ENCODE measurements at regions not wholly inside any gene's neighbourhood (a gene's known extent, or its start where the extent isn't known, plus 50 kb on each side); places are given as distances from the start of the nearest gene placed in this dataset.

- DNase-seq, result no peak
- H3K4me3 ChIP-seq (ENCODE audit: low read depth, low read length), result no peak overlapping the region
- ChIA-PET CTCF (no interaction called here), POLR2A (no interaction called here)
- Mint-ChIP-seq H3K4me1 (ENCODE audit: low read depth, unreplicated experiment) (no peaks in the 10 kb centered on the region), H3K4me3 (ENCODE audit: unreplicated experiment) (no peak overlapping the region), H3K27me3 (ENCODE audit: insufficient read depth, unreplicated experiment) (no peaks in the 10 kb centered on the region), H3K27ac (ENCODE audit: unreplicated experiment) (no peak overlapping the region), H3K36me3 (ENCODE audit: insufficient read depth, unreplicated experiment) (no peaks in the 10 kb centered on the region), H3K9me3 (ENCODE audit: unreplicated experiment) (no peaks in the 10 kb centered on the region)
- no peaks in the 10 kb centered on the region for H3K27me3 ChIP-seq (replicated peaks; ENCODE audit: control insufficient read depth, insufficient read depth, low read length)
- no peaks in the 10 kb centered on the region for H3K4me1 ChIP-seq
- H3K9me3 ChIP-seq, result no peaks in the 10 kb centered on the region
- intact Hi-C loops (cut with micrococcal nuclease; ENCODE audit: unreplicated experiment), result no loop called here
- TF ChIP-seq CTCF (IDR thresholded peaks at IDR 0.05; ENCODE audit: insufficient read depth in 1 of 2, low read depth in 1 of 2, low read length in 1 of 2, severe bottlenecking in 1 of 2, unreplicated experiment in 1 of 2), result no peak
- BruUV-seq (replicated peaks), result no TSS peak
- no peaks in the 10 kb centered on the region for H3K36me3 ChIP-seq (ENCODE audit: control insufficient read depth, insufficient read depth, low read length)
These were observed 666.4 kb downstream of the KCNT2 start for GRCh38 chr1:195941795-195942194.

DNA sequence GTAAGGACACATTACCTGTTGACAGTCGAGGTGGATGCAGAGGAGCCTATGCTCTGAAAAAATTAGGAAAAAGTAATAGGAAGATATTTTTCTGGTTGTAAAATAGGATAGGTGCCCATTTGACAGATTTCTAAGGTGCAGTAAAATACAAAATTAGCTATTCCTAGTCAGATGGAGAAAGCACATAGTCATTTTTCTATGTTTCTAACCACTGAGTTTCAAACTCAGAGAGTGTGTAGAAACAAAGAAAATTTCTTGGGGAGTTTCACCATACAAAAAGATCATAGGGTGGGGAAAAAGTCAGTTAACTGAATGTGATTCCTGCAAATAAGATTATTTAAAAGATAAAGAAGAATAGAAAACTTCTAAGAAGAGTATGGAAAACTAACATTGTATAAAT is 666.9 kb downstream of the KCNT2 start:
- no peaks in the 10 kb centered on the region for H3K9me3 ChIP-seq
- Mint-ChIP-seq H3K4me1 (ENCODE audit: low read depth, unreplicated experiment) (no peaks in the 10 kb centered on the region), H3K27me3 (ENCODE audit: insufficient read depth, unreplicated experiment) (no peaks in the 10 kb centered on the region), H3K4me3 (ENCODE audit: unreplicated experiment) (no peak overlapping the region), H3K36me3 (ENCODE audit: insufficient read depth, unreplicated experiment) (no peaks in the 10 kb centered on the region), H3K27ac (ENCODE audit: unreplicated experiment) (no peak overlapping the region), H3K9me3 (ENCODE audit: unreplicated experiment) (no peaks in the 10 kb centered on the region)
- CTCF ChIA-PET, result no interaction called here
- no peaks in the 10 kb centered on the region for H3K36me3 ChIP-seq (ENCODE audit: control insufficient read depth, insufficient read depth, low read length)
- no peaks in the 10 kb centered on the region for H3K27me3 ChIP-seq (replicated peaks; ENCODE audit: control insufficient read depth, insufficient read depth, low read length)
- no peaks in the 10 kb centered on the region for H3K4me1 ChIP-seq
- no peak for DNase-seq
- intact Hi-C loops (cut with micrococcal nuclease; ENCODE audit: unreplicated experiment), result no loop called here
- POLR2A ChIA-PET, result no interaction called here
- BruUV-seq (replicated peaks), result no TSS peak
- TF ChIP-seq CTCF (IDR thresholded peaks at IDR 0.05; ENCODE audit: insufficient read depth in 1 of 2, low read depth in 1 of 2, low read length in 1 of 2, severe bottlenecking in 1 of 2, unreplicated experiment in 1 of 2), result no peak
- H3K4me3 ChIP-seq (ENCODE audit: low read depth, low read length), result no peak overlapping the region

DNA sequence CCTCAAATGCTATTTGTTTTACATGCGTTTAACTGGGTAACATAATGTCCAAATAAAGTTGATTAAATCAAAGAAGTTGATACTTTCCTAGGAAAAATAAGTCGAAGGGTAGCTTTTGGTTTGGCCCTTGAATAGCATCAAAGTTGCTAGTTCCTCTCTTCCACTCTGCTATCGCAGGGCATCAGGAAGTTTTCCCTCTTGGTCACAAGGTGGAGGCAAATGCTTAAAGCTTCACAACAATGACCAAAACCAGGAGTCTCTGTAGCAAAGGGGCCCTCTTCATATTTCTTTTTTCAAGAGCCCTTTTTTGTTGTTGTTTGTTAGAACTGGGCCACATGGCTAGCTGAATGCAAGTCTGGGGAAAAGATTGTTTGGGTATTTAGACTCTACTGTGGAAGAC is 668.4 kb downstream of the KCNT2 start:
- H3K27me3 ChIP-seq (replicated peaks; ENCODE audit: control insufficient read depth, insufficient read depth, low read length), result no peaks in the 10 kb centered on the region
- no peak for DNase-seq
- Mint-ChIP-seq H3K27me3 (ENCODE audit: insufficient read depth, unreplicated experiment) (no peaks in the 10 kb centered on the region), H3K36me3 (ENCODE audit: insufficient read depth, unreplicated experiment) (no peaks in the 10 kb centered on the region), H3K27ac (ENCODE audit: unreplicated experiment) (no peak overlapping the region), H3K9me3 (ENCODE audit: unreplicated experiment) (no peaks in the 10 kb centered on the region), H3K4me1 (ENCODE audit: low read depth, unreplicated experiment) (no peaks in the 10 kb centered on the region), H3K4me3 (ENCODE audit: unreplicated experiment) (no peak overlapping the region)
- no peak for TF ChIP-seq CTCF (IDR thresholded peaks at IDR 0.05; ENCODE audit: insufficient read depth in 1 of 2, low read depth in 1 of 2, low read length in 1 of 2, severe bottlenecking in 1 of 2, unreplicated experiment in 1 of 2)
- intact Hi-C loops (cut with micrococcal nuclease; ENCODE audit: unreplicated experiment), result no loop called here
- H3K4me3 ChIP-seq (ENCODE audit: low read depth, low read length), result no peak overlapping the region
- H3K4me1 ChIP-seq, result no peaks in the 10 kb centered on the region
- CTCF ChIA-PET, result no interaction called here
- POLR2A ChIA-PET, result no interaction called here
- H3K36me3 ChIP-seq (ENCODE audit: control insufficient read depth, insufficient read depth, low read length), result no peaks in the 10 kb centered on the region
- no TSS peak for BruUV-seq (replicated peaks)
- H3K9me3 ChIP-seq, result no peaks in the 10 kb centered on the region
